MM.1S (cell line): ENCODE measurements at regions not wholly inside any gene's neighbourhood (a gene's known extent, or its start where the extent isn't known, plus 50 kb on each side); places are given as distances from the start of the nearest gene placed in this dataset.

ENCODE experiments used
- EZH2phosphoT487 ChIP-seq: fragments of 300-600 bp; sonication (generic); IDR thresholded peaks from 2 replicates; pipeline ENCODE4 v1.6.1; 2018; ENCODE audit warnings: antibody characterized with exemption, low read length
- TF ChIP-seq, protein P1 (sequence below): fragments of 300-600 bp; sonication (generic); IDR thresholded peaks from 2 replicates; pipeline ENCODE4 v1.5.1; 2016; ENCODE audit warnings: antibody characterized with exemption, low read length, mixed read lengths

DNA sequence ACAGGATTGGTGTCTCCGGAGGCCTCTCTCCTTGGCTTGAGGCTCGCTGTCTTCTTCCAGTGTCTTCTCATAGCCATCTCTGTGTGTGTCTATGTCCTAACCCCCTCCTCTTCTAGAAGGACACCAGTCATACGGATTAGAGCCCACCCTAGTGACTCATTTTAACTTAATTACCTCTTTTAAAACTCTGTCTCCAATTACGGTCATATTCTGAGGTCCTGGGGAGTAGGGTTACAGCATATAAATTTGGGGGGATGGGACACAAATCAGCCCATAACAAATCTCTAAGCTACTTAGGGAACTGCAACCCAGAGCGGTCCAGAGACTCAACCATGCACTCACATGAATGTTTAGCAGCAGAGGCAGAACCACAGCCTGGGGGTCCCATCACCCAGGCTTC is 56.1 kb upstream of the SASH1 start:
- TF ChIP-seq, protein P1, sequence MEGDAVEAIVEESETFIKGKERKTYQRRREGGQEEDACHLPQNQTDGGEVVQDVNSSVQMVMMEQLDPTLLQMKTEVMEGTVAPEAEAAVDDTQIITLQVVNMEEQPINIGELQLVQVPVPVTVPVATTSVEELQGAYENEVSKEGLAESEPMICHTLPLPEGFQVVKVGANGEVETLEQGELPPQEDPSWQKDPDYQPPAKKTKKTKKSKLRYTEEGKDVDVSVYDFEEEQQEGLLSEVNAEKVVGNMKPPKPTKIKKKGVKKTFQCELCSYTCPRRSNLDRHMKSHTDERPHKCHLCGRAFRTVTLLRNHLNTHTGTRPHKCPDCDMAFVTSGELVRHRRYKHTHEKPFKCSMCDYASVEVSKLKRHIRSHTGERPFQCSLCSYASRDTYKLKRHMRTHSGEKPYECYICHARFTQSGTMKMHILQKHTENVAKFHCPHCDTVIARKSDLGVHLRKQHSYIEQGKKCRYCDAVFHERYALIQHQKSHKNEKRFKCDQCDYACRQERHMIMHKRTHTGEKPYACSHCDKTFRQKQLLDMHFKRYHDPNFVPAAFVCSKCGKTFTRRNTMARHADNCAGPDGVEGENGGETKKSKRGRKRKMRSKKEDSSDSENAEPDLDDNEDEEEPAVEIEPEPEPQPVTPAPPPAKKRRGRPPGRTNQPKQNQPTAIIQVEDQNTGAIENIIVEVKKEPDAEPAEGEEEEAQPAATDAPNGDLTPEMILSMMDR: no peak
- TF ChIP-seq EZH2phosphoT487: no peak
